ENCODE measurements at regions not wholly inside any gene's neighbourhood (a gene's known extent, or its start where the extent isn't known, plus 50 kb on each side); places are given as distances from the start of the nearest gene placed in this dataset.

DNA sequence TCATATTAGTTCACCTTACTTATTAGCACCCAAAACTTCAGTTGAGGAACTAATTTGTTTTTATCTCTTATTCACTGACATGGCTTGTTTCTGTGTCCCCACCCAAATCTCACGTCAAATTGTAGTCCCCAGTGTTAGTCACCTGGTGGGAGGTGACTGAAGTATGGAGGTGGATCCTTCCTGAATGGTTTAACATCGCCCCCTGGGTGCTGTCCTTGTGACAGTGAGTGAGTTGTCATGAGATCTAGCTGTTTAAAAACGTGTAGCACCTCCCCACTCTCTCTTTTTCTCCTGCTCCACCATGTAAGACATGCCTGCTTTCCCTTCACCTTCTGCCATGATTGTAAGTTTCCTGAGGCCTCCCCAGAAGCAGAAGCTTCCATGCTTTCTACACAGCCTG is 75.0 kb upstream of the HECTD2 start:
- DNase-seq = no peak

DNA sequence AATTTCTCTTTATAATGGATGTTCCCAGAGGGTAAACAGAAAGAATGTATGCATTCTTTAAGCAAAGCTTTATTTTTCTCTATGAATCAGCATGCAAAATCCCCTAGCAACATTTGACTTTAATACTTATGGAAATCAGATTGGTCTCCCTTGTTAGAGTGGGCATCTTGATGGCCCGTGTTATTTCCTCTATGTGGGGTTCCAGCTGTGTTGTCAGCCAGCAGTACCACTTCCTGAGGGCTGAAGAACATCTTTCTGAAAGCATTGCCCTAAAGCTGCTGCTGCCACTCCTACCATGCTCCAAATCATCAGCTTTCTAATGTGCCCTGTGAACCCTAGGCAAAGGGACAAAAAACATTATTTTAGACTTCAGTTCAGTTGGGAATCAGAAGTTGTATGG is 70.4 kb upstream of the HECTD2 start:
- no peak for DNase-seq

GRCh38 chr10:91340613-91341362 is 69.4 kb upstream of the HECTD2 start:
- DNase-seq = peak; percentile 9

GRCh38 chr10:91341686-91342085 is 68.5 kb upstream of the HECTD2 start:
- no peak for DNase-seq

- no peak for DNase-seq
These were observed 67.1 kb upstream of the HECTD2 start for GRCh38 chr10:91343010-91343409.

DNA sequence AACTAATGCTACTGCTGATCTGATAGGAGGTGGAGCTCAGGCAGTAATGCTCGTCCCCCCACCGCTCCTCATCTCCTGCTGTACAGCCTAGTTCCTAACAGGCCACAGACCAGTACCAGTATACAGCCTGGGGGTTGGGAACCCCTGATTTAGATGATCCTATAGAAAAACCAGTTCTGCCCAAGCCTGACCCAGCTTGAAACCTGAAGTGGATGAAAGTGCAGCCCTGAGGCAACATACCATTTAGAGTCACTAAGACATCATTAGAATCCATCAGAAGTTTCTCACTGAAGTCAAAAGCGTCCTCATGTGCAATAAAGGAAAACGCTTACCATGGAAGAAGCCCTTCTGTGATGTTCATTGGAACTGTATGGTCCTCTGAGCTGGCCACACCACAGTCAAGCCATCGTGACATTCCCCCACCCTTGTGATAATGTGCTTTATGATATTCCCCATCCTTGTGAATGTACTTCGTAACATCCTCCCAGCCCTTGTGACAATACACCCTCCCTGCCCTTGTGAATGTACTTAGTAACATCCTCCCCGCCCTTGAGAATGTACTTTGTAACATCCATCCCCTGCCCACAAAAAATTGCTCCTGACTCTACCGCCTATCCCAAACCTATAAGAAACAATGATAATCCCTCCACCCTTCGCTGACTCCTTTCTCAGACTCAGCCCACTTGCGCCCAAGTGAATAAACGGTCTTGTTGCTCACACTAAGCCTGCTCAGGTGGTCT is 65.9 kb upstream of the HECTD2 start:
- no peak for DNase-seq

DNA sequence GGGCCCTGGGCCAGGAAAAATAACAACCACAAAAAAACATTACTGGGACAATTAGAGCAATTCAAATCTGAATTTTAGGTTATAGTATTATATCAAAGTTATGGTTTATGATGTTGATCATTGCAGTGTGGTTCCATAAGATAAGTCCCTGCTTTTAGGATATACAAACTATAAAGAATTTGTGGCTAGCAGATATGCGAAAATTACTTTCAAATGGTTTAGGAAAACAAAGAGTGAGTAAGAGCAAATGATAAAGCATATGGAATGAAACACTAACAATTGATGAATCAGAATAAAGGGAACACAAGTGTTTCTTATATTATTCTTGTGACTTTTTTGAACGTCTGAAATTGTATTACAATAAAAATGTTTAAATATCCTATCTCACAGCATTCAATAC is 64.4 kb upstream of the HECTD2 start:
- no peak for DNase-seq

DNA sequence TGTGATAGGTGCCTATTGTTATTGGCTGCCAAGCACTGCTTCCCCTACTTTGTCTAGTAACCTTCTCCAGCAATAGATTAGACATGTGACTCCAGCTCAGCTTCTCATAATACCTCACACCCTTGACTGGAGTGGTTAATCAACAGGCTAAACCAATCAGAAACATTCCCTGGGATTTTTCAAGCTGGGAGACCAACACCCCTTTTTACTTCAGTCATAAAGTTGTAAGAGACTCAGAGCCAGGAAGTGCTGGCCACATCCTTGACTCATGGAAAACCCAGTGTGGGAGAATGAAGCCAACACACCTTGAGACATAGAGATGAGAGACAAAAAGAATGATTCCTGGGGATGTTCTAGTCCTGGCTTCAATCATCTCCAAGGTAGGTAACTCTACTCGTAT is 62.6 kb upstream of the HECTD2 start:
- DNase-seq = no peak

DNA sequence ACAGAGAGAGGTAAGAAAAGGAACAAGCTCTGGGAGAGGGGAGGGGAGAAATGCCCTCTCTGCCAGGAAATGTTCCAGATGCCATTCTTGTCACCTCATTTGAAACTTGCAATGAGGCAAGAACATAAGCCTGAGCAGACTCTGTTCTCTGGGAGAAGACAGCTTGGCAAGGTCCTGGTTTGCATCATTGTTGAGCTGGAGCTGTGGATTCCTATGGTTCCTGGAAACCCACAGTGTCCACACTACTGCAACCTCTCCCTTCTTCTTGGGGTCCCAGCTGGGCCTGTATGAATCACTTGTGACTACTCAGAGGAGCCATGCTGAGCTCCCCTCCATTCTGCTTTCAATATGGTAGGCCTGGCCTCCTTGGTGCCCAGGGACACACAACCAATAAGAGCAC is 60.8 kb upstream of the HECTD2 start:
- no peak for DNase-seq

GRCh38 chr10:91350651-91351081 is 59.5 kb upstream of the HECTD2 start:
- no peak for DNase-seq

DNA sequence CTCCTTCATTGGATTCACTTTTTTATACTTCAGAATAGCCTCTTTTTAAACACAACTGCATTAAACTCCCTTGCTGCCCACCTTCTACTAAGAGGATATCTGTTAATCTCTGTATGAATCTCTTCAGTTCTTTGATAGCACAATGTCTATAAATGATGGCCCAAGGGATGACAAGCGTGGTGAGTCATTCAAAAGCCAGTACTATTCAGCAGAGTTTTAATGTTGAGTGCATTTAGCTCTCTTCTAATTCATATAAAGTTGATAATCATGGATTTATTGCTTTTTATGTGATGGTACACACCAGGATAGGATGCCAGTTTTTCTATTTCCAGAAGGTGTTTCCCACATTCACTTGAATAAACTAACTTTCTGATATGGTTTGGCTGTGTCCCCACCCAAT is 57.4 kb upstream of the HECTD2 start:
- no peak for DNase-seq

- DNase-seq = no peak
These were observed 55.7 kb upstream of the HECTD2 start for GRCh38 chr10:91354166-91355075.

- no peak for DNase-seq
These were observed 54.1 kb upstream of the HECTD2 start for GRCh38 chr10:91355998-91356397.

- no peak for DNase-seq
These were observed 52.6 kb upstream of the HECTD2 start for GRCh38 chr10:91357497-91357896.

Measured in NCI-H1092 (cell line).